ENCODE measurements at regions not wholly inside any gene's neighbourhood (a gene's known extent, or its start where the extent isn't known, plus 50 kb on each side); places are given as distances from the start of the nearest gene placed in this dataset.

DNA sequence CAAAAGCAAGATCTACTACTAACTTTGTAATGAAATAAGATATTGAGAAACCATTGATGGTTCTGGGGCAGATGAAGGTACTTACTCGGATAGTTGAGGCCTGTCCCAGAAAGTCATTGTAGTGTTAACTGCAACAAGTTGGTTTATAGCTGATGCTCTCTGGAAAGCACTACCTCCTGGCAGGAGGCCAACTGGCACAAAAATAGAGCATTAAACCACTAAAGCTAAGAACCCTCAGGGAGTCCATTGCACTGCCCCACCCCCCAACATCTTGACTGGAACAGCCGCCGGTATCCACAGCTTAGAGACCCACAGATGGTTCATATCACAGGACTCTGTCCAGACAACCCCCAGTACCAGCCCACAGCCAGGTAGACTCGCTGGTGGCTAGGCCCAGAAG is 552.5 kb upstream of the CRIM1 start:
- no peak for TF ChIP-seq NFYB (IDR thresholded peaks at IDR 0.05; ENCODE audit: insufficient read depth, low read depth, low read length)
- no peak for TF ChIP-seq MAX (IDR thresholded peaks at IDR 0.05; ENCODE audit: low read depth, low read length)
- TF ChIP-seq, protein P1, sequence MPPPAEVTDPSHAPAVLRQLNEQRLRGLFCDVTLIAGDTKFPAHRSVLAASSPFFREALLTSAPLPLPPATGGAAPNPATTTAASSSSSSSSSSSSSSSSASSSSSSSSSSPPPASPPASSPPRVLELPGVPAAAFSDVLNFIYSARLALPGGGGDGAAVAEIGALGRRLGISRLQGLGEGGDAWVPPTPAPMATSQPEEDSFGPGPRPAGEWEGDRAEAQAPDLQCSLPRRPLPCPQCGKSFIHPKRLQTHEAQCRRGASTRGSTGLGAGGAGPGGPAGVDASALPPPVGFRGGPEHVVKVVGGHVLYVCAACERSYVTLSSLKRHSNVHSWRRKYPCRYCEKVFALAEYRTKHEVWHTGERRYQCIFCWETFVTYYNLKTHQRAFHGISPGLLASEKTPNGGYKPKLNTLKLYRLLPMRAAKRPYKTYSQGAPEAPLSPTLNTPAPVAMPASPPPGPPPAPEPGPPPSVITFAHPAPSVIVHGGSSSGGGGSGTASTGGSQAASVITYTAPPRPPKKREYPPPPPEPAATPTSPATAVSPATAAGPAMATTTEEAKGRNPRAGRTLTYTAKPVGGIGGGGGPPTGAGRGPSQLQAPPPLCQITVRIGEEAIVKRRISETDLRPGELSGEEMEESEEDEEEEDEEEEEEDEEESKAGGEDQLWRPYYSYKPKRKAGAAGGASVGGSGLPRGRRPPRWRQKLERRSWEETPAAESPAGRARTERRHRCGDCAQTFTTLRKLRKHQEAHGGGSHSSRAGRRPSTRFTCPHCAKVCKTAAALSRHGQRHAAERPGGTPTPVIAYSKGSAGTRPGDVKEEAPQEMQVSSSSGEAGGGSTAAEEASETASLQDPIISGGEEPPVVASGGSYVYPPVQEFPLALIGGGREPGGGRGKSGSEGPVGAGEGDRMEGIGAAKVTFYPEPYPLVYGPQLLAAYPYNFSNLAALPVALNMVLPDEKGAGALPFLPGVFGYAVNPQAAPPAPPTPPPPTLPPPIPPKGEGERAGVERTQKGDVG (CRISPR knock-in tag; IDR thresholded peaks at IDR 0.05), result no peak
- no peak for TF ChIP-seq REST (IDR thresholded peaks at IDR 0.05; ENCODE audit: low read depth, low read length)
- TF ChIP-seq MTA2 (IDR thresholded peaks at IDR 0.05; ENCODE audit: low read depth), result no peak
- TF ChIP-seq TCF7 (IDR thresholded peaks at IDR 0.05; ENCODE audit: borderline replicate concordance), result no peak
- TF ChIP-seq EP300 (IDR thresholded peaks at IDR 0.05; ENCODE audit: borderline replicate concordance in 1 of 2, control insufficient read depth in 1 of 2, low read depth in 2 of 2, low read length in 2 of 2), result no peak
- TF ChIP-seq HDAC2 (IDR thresholded peaks at IDR 0.05), result no peak
- TF ChIP-seq YBX1 (IDR thresholded peaks at IDR 0.05), result no peak
- TF ChIP-seq EZH2 (IDR thresholded peaks at IDR 0.05; ENCODE audit: borderline replicate concordance, control insufficient read depth, low read depth, low read length), result no peak
- TF ChIP-seq POLR2A (IDR thresholded peaks at IDR 0.05; ENCODE audit: low read depth, low read length), result no peak
- TF ChIP-seq CHD2 (IDR thresholded peaks at IDR 0.05; ENCODE audit: borderline replicate concordance, low read depth, low read length), result no peak
- no peak for TF ChIP-seq CTCF (IDR thresholded peaks at IDR 0.05 in 2 of 3, conservative IDR thresholded peaks at IDR 0.05 in 1 of 3; ENCODE audit: control insufficient read depth in 2 of 3, extremely low read depth in 1 of 3, insufficient read depth in 1 of 3, low read depth in 3 of 3, low read length in 3 of 3)

All from GM12878 (cell line).